Thyroid gland (tissue), 4 donors: ENCODE measurements at regions not wholly inside any gene's neighbourhood (a gene's known extent, or its start where the extent isn't known, plus 50 kb on each side); places are given as distances from the start of the nearest gene placed in this dataset.

ENCODE experiments used
- DNase-seq, 2 donors: peaks; one replicate each; pipeline ENCODE4 v3.0.0-alpha.2; 2019
- H3K27ac ChIP-seq, 3 donors: fragments of 200-600 bp; sonication (generic); 1 replicate in 2 of 3; 2 replicates in 1 of 3; pipeline ENCODE4 v1.5.1; 2016 to 2019; ENCODE audit warnings: mild to moderate bottlenecking in 1 of 3, moderate library complexity in 1 of 3
- H3K27me3 ChIP-seq: fragments of 200-600 bp; sonication (generic); one replicate; pipeline ENCODE4 v1.5.1; 2019
- H3K36me3 ChIP-seq, 2 donors: fragments of 200-600 bp; sonication (generic); one replicate each; pipeline ENCODE4 v1.5.1; 2016 to 2019
- H3K4me1 ChIP-seq, 2 donors: fragments of 200-600 bp; sonication (generic); one replicate each; pipeline ENCODE4 v1.5.1; 2017 to 2019
- H3K4me3 ChIP-seq, 3 donors: fragments of 200-600 bp; sonication (generic); replicated peaks in 1 of 3; 1 replicate in 2 of 3; 2 replicates in 1 of 3; pipeline ENCODE4 v1.5.1; 2016; ENCODE audit warnings: mild to moderate bottlenecking in 1 of 3
- H3K9me3 ChIP-seq: fragments of 200-600 bp; sonication (generic); one replicate; pipeline ENCODE4 v1.5.1; 2017
- CTCF ChIP-seq, 6 experiments: fragments of 200-600 bp in 3 of 6; fragments of 450-650 bp in 3 of 6; sonication (generic) in 3 of 6; IDR thresholded peaks; one replicate each; pipeline ENCODE4 v1.5.1; 2016 to 2019; ENCODE audit warnings: antibody characterized with exemption in 6 of 6, mild to moderate bottlenecking in 2 of 6, inconsistent platforms in 1 of 6, moderate library complexity in 1 of 6
- POLR2A ChIP-seq, 2 donors: fragments of 450-650 bp; IDR thresholded peaks; one replicate each; pipeline ENCODE4 v1.6.1; 2017; ENCODE audit warnings: antibody characterized with exemption in 2 of 2, mild to moderate bottlenecking in 2 of 2, moderate library complexity in 1 of 2
- WGBS, 2 donors: methylation state at CpG; one replicate each; pipeline ENCODE4 v1.1.5; 2017; 5-methylcytosine and 5-hydroxymethylcytosine counted together
- intact Hi-C: fragments of 100-400 bp; cut with DNase I; formaldehyde crosslinking; loops from one replicate; pipeline ENCODE4 v1.15.1; 2023

- H3K27ac ChIP-seq: no peak overlapping the region
- 76 to 90% methylated on average over 4 of the region's 4 CpGs for WGBS, 2 donors
- no peaks in the 10 kb centered on the region for H3K9me3 ChIP-seq
- no peaks in the 10 kb centered on the region for H3K27me3 ChIP-seq
- intact Hi-C loops: no loop called here
- H3K4me1 ChIP-seq: no peaks in the 10 kb centered on the region
- TF ChIP-seq CTCF (IDR thresholded peaks at IDR 0.05): no peak
- TF ChIP-seq POLR2A (IDR thresholded peaks at IDR 0.05): no peak
- no peak overlapping the region for H3K4me3 ChIP-seq
- no peaks in the 10 kb centered on the region for H3K36me3 ChIP-seq
- DNase-seq: no peak
These were observed 128.5 kb upstream of the GALNT2 start for GRCh38 chr1:229938551-229938950.

- no peak for TF ChIP-seq POLR2A (IDR thresholded peaks at IDR 0.05)
- no peak for TF ChIP-seq CTCF (IDR thresholded peaks at IDR 0.05)
- intact Hi-C loops: no loop called here
- Histone ChIP-seq H3K4me3 (no peak overlapping the region), H3K36me3 (no peaks in the 10 kb centered on the region), H3K27me3 (no peaks in the 10 kb centered on the region), H3K27ac (no peak overlapping the region), H3K9me3 (no peaks in the 10 kb centered on the region), H3K4me1 (no peaks in the 10 kb centered on the region)
- WGBS, 2 donors: 46 to 56% methylated on average over 6 of the region's 6 CpGs
- no peak for DNase-seq
These were observed 126.4 kb upstream of the GALNT2 start for GRCh38 chr1:229940684-229941083.

GRCh38 chr1:229941160-229941559 lies 125.9 kb upstream of the GALNT2 start:
- Histone ChIP-seq H3K4me1 (no peaks in the 10 kb centered on the region), H3K36me3 (no peaks in the 10 kb centered on the region), H3K9me3 (no peaks in the 10 kb centered on the region), H3K27ac (no peak overlapping the region), H3K27me3 (no peaks in the 10 kb centered on the region), H3K4me3 (no peak overlapping the region)
- no peak for DNase-seq
- 76 to 80% methylated on average over 8 of the region's 8 CpGs for WGBS, 2 donors
- intact Hi-C loops: no loop called here
- no peak for TF ChIP-seq CTCF (IDR thresholded peaks at IDR 0.05)
- no peak for TF ChIP-seq POLR2A (IDR thresholded peaks at IDR 0.05)

- TF ChIP-seq CTCF (IDR thresholded peaks at IDR 0.05) (no peak), POLR2A (IDR thresholded peaks at IDR 0.05) (no peak)
- intact Hi-C loops: no loop called here
- WGBS, 2 donors: 70 to 81% methylated on average over 10 of the region's 10 CpGs
- Histone ChIP-seq H3K27me3 (no peaks in the 10 kb centered on the region), H3K27ac (no peak overlapping the region), H3K4me1 (no peaks in the 10 kb centered on the region), H3K36me3 (no peaks in the 10 kb centered on the region), H3K9me3 (no peaks in the 10 kb centered on the region), H3K4me3 (no peak overlapping the region)
- no peak for DNase-seq
These were observed 125.2 kb upstream of the GALNT2 start for GRCh38 chr1:229941831-229942230.

- WGBS, 2 donors: 88 to 90% methylated on average over 1 of the region's 1 CpG
- no peaks in the 10 kb centered on the region for H3K9me3 ChIP-seq
- no peaks in the 10 kb centered on the region for H3K36me3 ChIP-seq
- TF ChIP-seq CTCF (IDR thresholded peaks at IDR 0.05) (no peak), POLR2A (IDR thresholded peaks at IDR 0.05) (no peak)
- H3K27me3 ChIP-seq: no peaks in the 10 kb centered on the region
- DNase-seq: no peak
- intact Hi-C loops: no loop called here
- no peak overlapping the region for H3K27ac ChIP-seq
- H3K4me1 ChIP-seq: no peaks in the 10 kb centered on the region
- H3K4me3 ChIP-seq: no peak overlapping the region
These were observed 124.5 kb upstream of the GALNT2 start for GRCh38 chr1:229942501-229942900.
